H1 (cell line): ENCODE measurements at regions not wholly inside any gene's neighbourhood (a gene's known extent, or its start where the extent isn't known, plus 50 kb on each side); places are given as distances from the start of the nearest gene placed in this dataset.

Experiments used
- CTCF ChIA-PET: fragments of 300-600 bp; sonication (Branson Sonifier 250); formaldehyde crosslinking; loops from one replicate; lab custom pipeline; 2021; ENCODE audit not compliant: partially characterized antibody; lab: Charles Lee
- POLR2A ChIA-PET: fragments of 300-600 bp; sonication (Branson Sonifier 250); formaldehyde crosslinking; loops from one replicate; lab custom pipeline; 2021; ENCODE audit warnings: inconsistent platforms; ENCODE audit not compliant: partially characterized antibody; lab: Charles Lee
- DNase-seq, 2 experiments: peaks; one replicate each; pipeline versions ENCODE4 v3.0.0 to v3.0.0-alpha.2; 2010 to 2022; ENCODE audit warnings: low spot score in 2 of 2, low read depth in 1 of 2, mixed read lengths in 1 of 2
- FAIRE-seq: peaks from 2 replicates; lab custom pipeline; 2011; peaks lifted over from hg19 to GRCh38; lab: Jason Lieb, UNC
- H2AFZ ChIP-seq: 2 replicates; pipeline ENCODE4 v1.8.1; 2012; ENCODE audit warnings: low read length, inconsistent platforms
- H2AK5ac ChIP-seq: 2 replicates; pipeline ENCODE4 v1.6.1; 2013; ENCODE audit warnings: low read depth, low read length
- H2BK120ac ChIP-seq: replicated peaks from 2 replicates; pipeline ENCODE3; 2013; ENCODE audit warnings: low read depth, low read length, inconsistent platforms
- H2BK12ac ChIP-seq: 2 replicates; pipeline ENCODE4 v1.6.1; 2013; ENCODE audit warnings: low read depth, low read length
- H2BK15ac ChIP-seq: 2 replicates; pipeline ENCODE4 v1.6.1; 2013; ENCODE audit warnings: low read length
- H2BK20ac ChIP-seq: 2 replicates; pipeline ENCODE4 v1.6.1; 2013; ENCODE audit warnings: low read length
- H2BK5ac ChIP-seq: 2 replicates; pipeline ENCODE4 v1.6.1; 2013; ENCODE audit warnings: low read depth, low read length
- H3K14ac ChIP-seq: 2 replicates; pipeline ENCODE4 v1.6.1; 2013; ENCODE audit warnings: inconsistent platforms; ENCODE audit not compliant: insufficient read length
- H3K18ac ChIP-seq: 2 replicates; pipeline ENCODE4 v1.6.1; 2013; ENCODE audit warnings: low read length; ENCODE audit errors: extremely low read depth
- H3K23ac ChIP-seq: 2 replicates; pipeline ENCODE4 v1.6.1; 2013; ENCODE audit warnings: inconsistent platforms; ENCODE audit not compliant: insufficient read length
- H3K23me2 ChIP-seq: 2 replicates; pipeline ENCODE4 v1.6.1; 2013; ENCODE audit warnings: low read depth, low read length
- H3K27ac ChIP-seq: 2 replicates; pipeline ENCODE4 v1.6.1; 2011; ENCODE audit warnings: low read depth, low read length, inconsistent platforms
- H3K27me3 ChIP-seq, 4 experiments: replicated peaks in 1 of 4; 1 replicate in 1 of 4; 2 replicates in 3 of 4; pipeline versions ENCODE4 v1.6.1 to v1.8.1; 2011 to 2013; ENCODE audit warnings: low read length in 3 of 4, mild to moderate bottlenecking in 3 of 4, inconsistent platforms in 2 of 4, mixed read lengths in 2 of 4, moderate library complexity in 1 of 4; ENCODE audit not compliant: control insufficient read depth in 3 of 4, insufficient read depth in 3 of 4; ENCODE audit errors: extremely low read depth in 1 of 4
- H3K36me3 ChIP-seq, 4 experiments: 2 replicates each; pipeline versions ENCODE4 v1.6.1 to v1.8.1; 2011 to 2013; ENCODE audit warnings: mild to moderate bottlenecking in 4 of 4, low read length in 3 of 4, moderate library complexity in 2 of 4, control low read depth in 1 of 4, inconsistent platforms in 1 of 4; ENCODE audit not compliant: insufficient read depth in 4 of 4, control insufficient read depth in 2 of 4
- H3K4ac ChIP-seq: replicated peaks from 2 replicates; pipeline ENCODE3; 2013; ENCODE audit warnings: low read length, low read depth, mixed read lengths, inconsistent platforms; ENCODE audit not compliant: insufficient read length
- H3K4me1 ChIP-seq, 4 experiments: replicated peaks in 1 of 4; 1 replicate in 1 of 4; 2 replicates in 3 of 4; pipeline versions ENCODE4 v1.6.1 to v1.8.1; 2011 to 2013; ENCODE audit warnings: low read length in 3 of 4, inconsistent platforms in 2 of 4, mixed read lengths in 1 of 4; ENCODE audit not compliant: insufficient read depth in 4 of 4, control insufficient read depth in 3 of 4
- H3K4me2 ChIP-seq, 2 experiments: 2 replicates each; pipeline versions ENCODE4 v1.6.1 to v1.8.1; 2011 to 2013; ENCODE audit warnings: low read depth in 2 of 2, low read length in 2 of 2, control low read depth in 1 of 2, inconsistent platforms in 1 of 2, mild to moderate bottlenecking in 1 of 2; ENCODE audit not compliant: insufficient read depth in 1 of 2
- H3K4me3 ChIP-seq, 4 experiments: fragments of 200-600, 300-600 bp in 1 of 4; sonication (generic), shearing (Covaris generic), sonication (Bioruptor Twin) in 1 of 4; 2 replicates each; pipeline versions ENCODE4 v1.5.1 to v1.8.1; 2011 to 2016; ENCODE audit warnings: low read length in 4 of 4, low read depth in 3 of 4, control low read depth in 2 of 4, inconsistent platforms in 2 of 4, mild to moderate bottlenecking in 2 of 4, mixed read lengths in 1 of 4, moderate library complexity in 1 of 4; ENCODE audit not compliant: insufficient read depth in 2 of 4; ENCODE audit errors: extremely low read depth in 1 of 4
- H3K56ac ChIP-seq: replicated peaks from 2 replicates; pipeline ENCODE3; 2013; ENCODE audit warnings: low read depth, mild to moderate bottlenecking, mixed read lengths, low read length, inconsistent platforms; ENCODE audit not compliant: insufficient read length
- H3K79me1 ChIP-seq: 2 replicates; pipeline ENCODE4 v1.6.1; 2013; ENCODE audit warnings: low read depth, low read length, control low read depth
- H3K79me2 ChIP-seq, 2 experiments: 2 replicates each; pipeline versions ENCODE4 v1.6.1 to v1.8.1; 2012 to 2013; ENCODE audit warnings: low read length in 2 of 2, mild to moderate bottlenecking in 2 of 2, inconsistent platforms in 1 of 2; ENCODE audit not compliant: insufficient read depth in 2 of 2, control insufficient read depth in 1 of 2
- H3K9ac ChIP-seq, 4 experiments: replicated peaks in 1 of 4; 1 replicate in 1 of 4; 2 replicates in 3 of 4; pipeline versions ENCODE4 v1.6.1 to v1.8.1; 2011 to 2013; ENCODE audit warnings: low read depth in 3 of 4, low read length in 3 of 4, control low read depth in 2 of 4, mild to moderate bottlenecking in 2 of 4, moderate library complexity in 2 of 4, inconsistent platforms in 1 of 4; ENCODE audit errors: extremely low read depth in 1 of 4
- H3K9me3 ChIP-seq, 2 experiments: 2 replicates each; pipeline versions ENCODE4 v1.6.1 to v1.8.1; 2012 to 2013; ENCODE audit warnings: mild to moderate bottlenecking in 2 of 2, moderate library complexity in 2 of 2, control low read depth in 1 of 2, inconsistent platforms in 1 of 2, low read depth in 1 of 2, low read length in 1 of 2, mixed read lengths in 1 of 2; ENCODE audit not compliant: insufficient read depth in 2 of 2
- H4K20me1 ChIP-seq, 2 experiments: replicated peaks in 1 of 2; 2 replicates each; pipeline versions ENCODE3 to v1.8.1; 2011 to 2013; ENCODE audit warnings: inconsistent platforms in 2 of 2, low read length in 2 of 2, mild to moderate bottlenecking in 1 of 2; ENCODE audit not compliant: insufficient read depth in 2 of 2, control insufficient read depth in 1 of 2
- H4K5ac ChIP-seq: 2 replicates; pipeline ENCODE4 v1.6.1; 2013; ENCODE audit warnings: low read length, low read depth, mixed read lengths, inconsistent platforms; ENCODE audit not compliant: insufficient read length
- H4K8ac ChIP-seq: 2 replicates; pipeline ENCODE4 v1.8.0; 2013; ENCODE audit warnings: mild to moderate bottlenecking, moderate library complexity, low read length, inconsistent platforms; ENCODE audit not compliant: insufficient read depth; ENCODE audit errors: extremely low read depth
- H4K91ac ChIP-seq: replicated peaks from 2 replicates; pipeline ENCODE3; 2013; ENCODE audit warnings: low read length, mixed read lengths, inconsistent platforms; ENCODE audit not compliant: insufficient read length
- ASH2L ChIP-seq: fragments of 200-600, 300-600 bp; sonication (generic); IDR thresholded peaks from one replicate; pipeline ENCODE4 v1.7.1; 2017; ENCODE audit warnings: low read length
- ATF3 ChIP-seq: IDR thresholded peaks from 2 replicates; pipeline ENCODE4 v1.6.1; 2011; ENCODE audit warnings: low read depth, mild to moderate bottlenecking, low read length; ENCODE audit not compliant: insufficient read depth
- BACH1 ChIP-seq: IDR thresholded peaks from 2 replicates; pipeline ENCODE4 v1.6.1; 2012; ENCODE audit warnings: low read length, improper control_type of control experiment
- BRCA1 ChIP-seq: IDR thresholded peaks from 2 replicates; pipeline ENCODE4 v1.6.1; 2012; ENCODE audit warnings: low read depth, low read length, improper control_type of control experiment
- EGR1 ChIP-seq: IDR thresholded peaks from 2 replicates; pipeline ENCODE4 v1.6.1; 2011; ENCODE audit warnings: low read depth, low read length, borderline replicate concordance
- JUND ChIP-seq: IDR thresholded peaks from 2 replicates; pipeline ENCODE4 v1.6.1; 2011; ENCODE audit warnings: mild to moderate bottlenecking, improper control_type of control experiment, low read length
- RFX5 ChIP-seq: IDR thresholded peaks from 2 replicates; pipeline ENCODE4 v1.6.1; 2011; ENCODE audit warnings: low read depth, low read length, improper control_type of control experiment, borderline replicate concordance
- RNF2 ChIP-seq: fragments of 200-900, 300-1000 bp; sonication (generic); IDR thresholded peaks from 2 replicates; pipeline ENCODE4 v1.7.1; 2016; ENCODE audit warnings: borderline replicate concordance, low read depth, mild to moderate bottlenecking, antibody characterized with exemption, low read length; ENCODE audit not compliant: poor library complexity, severe bottlenecking; ENCODE audit errors: missing control alignments
- SAP30 ChIP-seq: fragments of 300-600 bp; sonication (generic); IDR thresholded peaks from 2 replicates; pipeline ENCODE4 v1.7.1; 2012; ENCODE audit warnings: low read length, moderate library complexity, mild to moderate bottlenecking, inconsistent platforms; ENCODE audit not compliant: insufficient read depth, insufficient replicate concordance
- SP4 ChIP-seq: IDR thresholded peaks from 2 replicates; pipeline ENCODE4 v1.6.1; 2012; ENCODE audit warnings: low read length, inconsistent platforms
- TAF7 ChIP-seq: optimal IDR thresholded peaks from 2 replicates; pipeline ENCODE3; 2011; ENCODE audit warnings: low read depth, mild to moderate bottlenecking, inconsistent platforms, low read length, moderate library complexity, borderline replicate concordance
- TBP ChIP-seq: IDR thresholded peaks from 2 replicates; pipeline ENCODE4 v1.6.1; 2011; ENCODE audit warnings: low read depth, low read length, improper control_type of control experiment
- ZNF274 ChIP-seq: IDR thresholded peaks from 2 replicates; pipeline ENCODE4 v1.7.0; 2012; ENCODE audit warnings: low read length, borderline replicate concordance; ENCODE audit errors: extremely low read depth
- WGBS, 2 experiments: shearing (Covaris generic) in 1 of 2; methylation state at CpG; one replicate each; pipeline versions ENCODE4 v1.1.6 to v1.1.7; 2013 to 2015; ENCODE audit warnings: low lambda C conversion rate in 2 of 2, mixed read lengths in 2 of 2, inconsistent platforms in 1 of 2, low coverage in 1 of 2, missing lambda C conversion rate in 1 of 2; ENCODE audit not compliant: insufficient replicate concordance in 2 of 2, insufficient coverage in 1 of 2, insufficient read length in 1 of 2; ENCODE audit errors: extremely low coverage in 1 of 2, missing lambda C conversion rate in 1 of 2; 5-methylcytosine and 5-hydroxymethylcytosine counted together

GRCh38 chr21:16912075-16912474 is 600.8 kb upstream of the CXADR start:
- CTCF ChIA-PET = interaction anchor here (1.5 kb wide), 1 partner anchor 23 kb away, joined by 3 read pairs; no protein-coding TSS in a partner anchor
- H3K4me1 ChIP-seq = no peaks in the 10 kb centered on the region
- no peaks in the 10 kb centered on the region for H3K79me1 ChIP-seq
- no peak overlapping the region for H4K8ac ChIP-seq
- no peak overlapping the region for H2BK5ac ChIP-seq
- no peak overlapping the region for H3K9ac ChIP-seq
- no peak overlapping the region for H3K14ac ChIP-seq
- no peak overlapping the region for H3K23ac ChIP-seq
- no peak overlapping the region for H2AFZ ChIP-seq
- no peak overlapping the region for H3K56ac ChIP-seq
- H3K4ac ChIP-seq = no peak overlapping the region
- H2BK12ac ChIP-seq = no peak overlapping the region
- DNase-seq = no peak
- no peak overlapping the region for H3K18ac ChIP-seq
- no peaks in the 10 kb centered on the region for H3K27me3 ChIP-seq
- H2BK20ac ChIP-seq = no peak overlapping the region
- no peak overlapping the region for H3K27ac ChIP-seq
- H2AK5ac ChIP-seq = no peak overlapping the region
- no peaks in the 10 kb centered on the region for H4K20me1 ChIP-seq
- no peaks in the 10 kb centered on the region for H3K79me2 ChIP-seq
- no peaks in the 10 kb centered on the region for H3K23me2 ChIP-seq
- POLR2A ChIA-PET = no interaction called here
- no peak overlapping the region for H4K5ac ChIP-seq
- H3K4me3 ChIP-seq = no peak overlapping the region
- no peak overlapping the region for H2BK15ac ChIP-seq
- H3K9me3 ChIP-seq = no peaks in the 10 kb centered on the region
- 79% methylated on average over 2 of the region's 2 CpGs; no CpG with 5 or more reads in 1 of the 2 experiments for WGBS, 2 experiments
- no peak for FAIRE-seq
- no peak overlapping the region for H2BK120ac ChIP-seq
- no peak overlapping the region for H3K4me2 ChIP-seq
- H3K36me3 ChIP-seq = no peaks in the 10 kb centered on the region; a peak in 1 of 8 replicates
- H4K91ac ChIP-seq = no peak overlapping the region
- TF ChIP-seq BACH1 = no peak
- no peak for TF ChIP-seq JUND
- no peak for TF ChIP-seq RNF2
- TF ChIP-seq SAP30 = no peak
- TF ChIP-seq ZNF274 = no peak
- no peak for TF ChIP-seq EGR1
- TF ChIP-seq SP4 = no peak
- no peak for TF ChIP-seq ASH2L
- no peak for TF ChIP-seq TBP
- TF ChIP-seq TAF7 = no peak
- TF ChIP-seq ATF3 = no peak
- TF ChIP-seq RFX5 = no peak
- no peak for TF ChIP-seq BRCA1
